ENCODE measurements at regions not wholly inside any gene's neighbourhood (a gene's known extent, or its start where the extent isn't known, plus 50 kb on each side); places are given as distances from the start of the nearest gene placed in this dataset.
A peak's percentile ranks its signal among the peaks of the same experiment; 100 is the strongest.
"Not testable (repeated sequence)": the region's sequence is repeated elsewhere in the genome, so short reads cannot be mapped to it uniquely, and the experiment has no call there.

- DNase-seq (ENCODE audit: low read depth), result no peak
- H3K4me3 ChIP-seq (ENCODE audit: low read length), result no peak overlapping the region
- TF ChIP-seq, protein P1, sequence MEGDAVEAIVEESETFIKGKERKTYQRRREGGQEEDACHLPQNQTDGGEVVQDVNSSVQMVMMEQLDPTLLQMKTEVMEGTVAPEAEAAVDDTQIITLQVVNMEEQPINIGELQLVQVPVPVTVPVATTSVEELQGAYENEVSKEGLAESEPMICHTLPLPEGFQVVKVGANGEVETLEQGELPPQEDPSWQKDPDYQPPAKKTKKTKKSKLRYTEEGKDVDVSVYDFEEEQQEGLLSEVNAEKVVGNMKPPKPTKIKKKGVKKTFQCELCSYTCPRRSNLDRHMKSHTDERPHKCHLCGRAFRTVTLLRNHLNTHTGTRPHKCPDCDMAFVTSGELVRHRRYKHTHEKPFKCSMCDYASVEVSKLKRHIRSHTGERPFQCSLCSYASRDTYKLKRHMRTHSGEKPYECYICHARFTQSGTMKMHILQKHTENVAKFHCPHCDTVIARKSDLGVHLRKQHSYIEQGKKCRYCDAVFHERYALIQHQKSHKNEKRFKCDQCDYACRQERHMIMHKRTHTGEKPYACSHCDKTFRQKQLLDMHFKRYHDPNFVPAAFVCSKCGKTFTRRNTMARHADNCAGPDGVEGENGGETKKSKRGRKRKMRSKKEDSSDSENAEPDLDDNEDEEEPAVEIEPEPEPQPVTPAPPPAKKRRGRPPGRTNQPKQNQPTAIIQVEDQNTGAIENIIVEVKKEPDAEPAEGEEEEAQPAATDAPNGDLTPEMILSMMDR (conservative IDR thresholded peaks at IDR 0.05; ENCODE audit: low read depth, low read length), result no peak
Observed at GRCh38 chr3:35305406-35305805, 333.9 kb upstream of the ARPP21 start.

DNA sequence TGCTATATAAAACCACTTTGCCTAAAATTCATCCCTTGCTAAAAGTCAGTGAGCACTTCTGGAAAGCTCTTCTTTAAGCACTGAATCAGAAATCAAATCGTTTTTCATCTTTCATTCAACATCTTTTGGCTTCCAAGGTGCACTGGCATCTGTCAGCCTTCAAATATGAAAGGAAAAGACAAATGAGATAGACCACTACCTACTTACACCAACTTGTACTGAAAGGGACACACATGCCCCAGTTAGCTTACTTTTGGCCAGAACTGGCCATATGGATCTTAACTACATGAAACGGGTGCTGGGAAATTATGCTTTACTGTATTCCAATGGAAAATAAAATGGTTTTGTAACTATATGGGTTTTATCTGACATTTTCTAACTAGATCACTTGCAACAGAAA is 332.0 kb upstream of the ARPP21 start:
- TF ChIP-seq, protein P1 (conservative IDR thresholded peaks at IDR 0.05; ENCODE audit: low read depth, low read length), result no peak
- no peak for DNase-seq (ENCODE audit: low read depth)
- no peak overlapping the region for H3K4me3 ChIP-seq (ENCODE audit: low read length)

DNA sequence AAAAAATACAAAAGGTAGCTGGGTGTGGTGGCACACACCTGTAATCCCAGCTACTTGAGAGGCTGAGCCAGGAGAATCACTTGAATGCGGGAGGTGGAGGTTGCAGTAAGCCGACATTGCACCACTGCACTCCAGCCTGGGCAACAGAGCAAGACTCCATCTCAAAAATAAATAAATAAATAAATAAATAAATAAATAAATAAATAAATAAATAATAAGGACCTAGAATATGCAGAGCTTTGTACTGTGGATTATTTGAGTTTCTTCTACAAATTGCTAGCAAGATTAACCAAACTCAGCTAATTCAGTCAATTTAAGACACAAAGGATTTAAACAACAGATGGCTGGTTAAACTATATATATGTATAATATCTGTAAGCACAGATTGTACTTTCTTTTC is 322.5 kb upstream of the ARPP21 start:
- DNase-seq (ENCODE audit: low read depth); H3K4me3 ChIP-seq (ENCODE audit: low read length): not testable (repeated sequence)

DNA sequence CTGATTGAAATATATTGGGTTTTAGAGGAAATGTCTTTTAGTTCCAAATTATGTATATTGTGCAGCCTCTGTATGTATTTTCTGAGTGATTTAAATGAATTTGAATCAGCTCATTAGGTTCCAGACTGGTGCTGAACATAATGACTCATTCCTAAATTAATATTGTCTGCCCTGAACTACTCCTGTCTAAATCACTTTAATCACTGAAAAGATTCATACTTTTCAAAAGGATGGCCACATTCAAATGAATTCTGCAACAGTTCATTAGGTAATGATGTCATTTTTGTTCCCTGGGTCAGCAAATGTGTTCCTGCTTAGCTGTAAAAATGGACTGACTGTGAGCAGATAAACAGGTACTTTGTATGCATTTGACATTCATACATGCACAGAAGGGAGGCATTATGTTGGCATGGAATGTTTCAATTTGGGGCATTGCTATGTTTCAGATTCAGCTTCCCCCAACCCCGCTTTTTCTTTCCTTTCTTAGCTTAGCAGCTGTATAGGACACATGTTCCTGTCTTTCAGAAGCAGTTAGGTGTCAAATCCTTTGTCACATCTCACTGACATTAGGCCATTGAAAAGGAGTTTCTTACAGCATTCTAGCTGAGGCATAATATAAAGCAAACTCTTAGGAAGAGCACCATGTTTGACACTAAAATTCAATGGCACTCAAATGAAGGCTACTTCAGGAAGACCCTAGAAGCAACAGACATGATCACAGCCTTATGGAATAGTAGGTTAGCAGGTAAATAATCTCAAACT is 318.5 kb upstream of the ARPP21 start:
- H3K4me3 ChIP-seq (ENCODE audit: low read length), result no peak overlapping the region
- TF ChIP-seq, protein P1 (conservative IDR thresholded peaks at IDR 0.05; ENCODE audit: low read depth, low read length), result no peak
- DNase-seq (ENCODE audit: low read depth), result no peak

DNA sequence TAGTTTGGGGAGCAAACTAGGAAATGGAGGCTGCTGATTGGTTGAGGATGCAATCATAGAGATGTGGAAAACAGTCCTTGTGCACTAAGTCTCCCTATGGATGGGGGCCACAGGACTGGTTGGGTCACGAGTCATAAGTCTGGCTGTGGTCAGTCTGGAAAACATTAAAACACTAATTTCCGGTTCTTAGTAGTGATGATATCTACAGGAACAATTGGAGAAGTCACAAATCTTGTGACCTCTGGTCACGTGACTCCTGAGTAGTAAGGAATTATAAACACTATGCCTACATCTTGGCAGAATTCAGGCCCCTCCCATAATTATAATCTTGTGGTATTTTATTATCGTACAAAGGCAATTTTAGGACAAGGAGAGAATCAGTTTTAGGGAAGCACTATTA is 317.3 kb upstream of the ARPP21 start:
- no peak overlapping the region for H3K4me3 ChIP-seq (ENCODE audit: low read length)
- DNase-seq (ENCODE audit: low read depth), result peak; percentile 64
- TF ChIP-seq, protein P1 (conservative IDR thresholded peaks at IDR 0.05; ENCODE audit: low read depth, low read length), result no peak

DNA sequence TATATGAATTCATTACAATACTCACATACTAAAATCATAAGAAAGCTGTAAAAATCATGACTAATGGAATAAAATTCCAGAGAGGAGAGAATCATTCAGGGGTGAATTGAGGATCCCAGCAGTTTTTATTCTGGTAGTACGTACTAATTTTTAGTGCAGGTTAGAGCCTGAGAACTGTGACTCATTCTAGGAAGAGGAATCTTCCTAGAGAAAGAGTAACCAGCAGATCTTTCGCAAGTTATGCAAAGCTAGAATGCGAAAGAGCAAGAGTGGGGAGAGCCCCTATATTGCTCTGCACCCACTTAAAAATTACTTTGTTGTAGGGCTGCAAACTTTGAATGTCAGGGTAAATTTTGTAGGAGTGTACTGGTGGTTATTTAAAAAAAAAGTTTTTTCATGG is 303.6 kb upstream of the ARPP21 start:
- no peak for DNase-seq (ENCODE audit: low read depth)
- TF ChIP-seq, protein P1 (conservative IDR thresholded peaks at IDR 0.05; ENCODE audit: low read depth, low read length), result no peak
- no peak overlapping the region for H3K4me3 ChIP-seq (ENCODE audit: low read length)

DNA sequence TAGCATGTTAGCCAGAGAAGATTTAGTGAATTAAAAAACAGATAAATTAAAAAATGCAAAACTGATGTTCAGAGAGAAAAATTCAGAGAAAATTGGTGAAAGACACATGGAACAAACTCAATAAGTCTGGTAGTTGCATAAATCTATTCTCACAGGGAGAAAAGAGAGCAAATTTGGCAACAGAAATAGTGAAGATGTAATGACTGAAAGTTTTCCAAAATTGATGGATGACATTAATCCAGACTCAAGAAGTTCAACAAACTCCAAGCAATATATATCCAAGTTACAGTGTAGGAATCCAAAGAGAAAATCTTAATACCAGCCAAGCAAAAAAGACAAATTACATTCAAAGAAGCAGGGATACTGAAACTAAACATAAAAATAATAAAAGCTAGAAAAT is 302.7 kb upstream of the ARPP21 start:
- H3K4me3 ChIP-seq (ENCODE audit: low read length), result no peak overlapping the region
- TF ChIP-seq, protein P1 (conservative IDR thresholded peaks at IDR 0.05; ENCODE audit: low read depth, low read length), result no peak
- no peak for DNase-seq (ENCODE audit: low read depth)

All from retinal pigment epithelial cell (primary cell).